HFF-Myc (cell line): ENCODE measurements at regions not wholly inside any gene's neighbourhood (a gene's known extent, or its start where the extent isn't known, plus 50 kb on each side); places are given as distances from the start of the nearest gene placed in this dataset.

Experiments used
- DNase-seq: peaks from one replicate; pipeline ENCODE4 v3.0.0-alpha.2; 2011; ENCODE audit warnings: low read depth; ENCODE audit errors: extremely low read depth
- H3K4me3 ChIP-seq: replicated peaks from 2 replicates; pipeline ENCODE4 v1.5.1; 2011; ENCODE audit warnings: low read depth, mild to moderate bottlenecking, control low read depth, low read length
- TF ChIP-seq, protein P1 (sequence below): IDR thresholded peaks from 2 replicates; pipeline ENCODE4 v1.5.1; 2012; ENCODE audit warnings: mild to moderate bottlenecking, low read depth, low read length, control low read depth; ENCODE audit errors: missing control alignments

DNA sequence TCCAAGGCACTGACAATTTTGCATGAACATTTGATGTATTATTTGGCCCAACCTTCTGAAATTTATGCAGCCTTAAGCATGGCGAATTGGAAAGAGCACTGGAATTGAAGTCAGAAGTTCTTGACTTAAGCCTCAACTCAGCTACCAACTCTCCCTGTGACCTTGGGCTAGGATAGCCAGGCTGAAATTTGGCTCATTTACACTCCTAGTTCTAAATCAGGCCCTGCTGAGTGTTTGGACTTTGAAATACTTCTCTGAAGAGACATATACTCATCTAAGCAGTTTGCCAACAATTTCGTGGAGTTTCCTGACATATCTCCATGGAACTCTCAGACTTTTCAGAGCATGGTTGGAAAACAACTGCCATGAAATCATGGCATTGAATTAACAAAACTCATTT is 489.6 kb upstream of the PIK3C3 start:
- TF ChIP-seq, protein P1, sequence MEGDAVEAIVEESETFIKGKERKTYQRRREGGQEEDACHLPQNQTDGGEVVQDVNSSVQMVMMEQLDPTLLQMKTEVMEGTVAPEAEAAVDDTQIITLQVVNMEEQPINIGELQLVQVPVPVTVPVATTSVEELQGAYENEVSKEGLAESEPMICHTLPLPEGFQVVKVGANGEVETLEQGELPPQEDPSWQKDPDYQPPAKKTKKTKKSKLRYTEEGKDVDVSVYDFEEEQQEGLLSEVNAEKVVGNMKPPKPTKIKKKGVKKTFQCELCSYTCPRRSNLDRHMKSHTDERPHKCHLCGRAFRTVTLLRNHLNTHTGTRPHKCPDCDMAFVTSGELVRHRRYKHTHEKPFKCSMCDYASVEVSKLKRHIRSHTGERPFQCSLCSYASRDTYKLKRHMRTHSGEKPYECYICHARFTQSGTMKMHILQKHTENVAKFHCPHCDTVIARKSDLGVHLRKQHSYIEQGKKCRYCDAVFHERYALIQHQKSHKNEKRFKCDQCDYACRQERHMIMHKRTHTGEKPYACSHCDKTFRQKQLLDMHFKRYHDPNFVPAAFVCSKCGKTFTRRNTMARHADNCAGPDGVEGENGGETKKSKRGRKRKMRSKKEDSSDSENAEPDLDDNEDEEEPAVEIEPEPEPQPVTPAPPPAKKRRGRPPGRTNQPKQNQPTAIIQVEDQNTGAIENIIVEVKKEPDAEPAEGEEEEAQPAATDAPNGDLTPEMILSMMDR, result no peak

DNA sequence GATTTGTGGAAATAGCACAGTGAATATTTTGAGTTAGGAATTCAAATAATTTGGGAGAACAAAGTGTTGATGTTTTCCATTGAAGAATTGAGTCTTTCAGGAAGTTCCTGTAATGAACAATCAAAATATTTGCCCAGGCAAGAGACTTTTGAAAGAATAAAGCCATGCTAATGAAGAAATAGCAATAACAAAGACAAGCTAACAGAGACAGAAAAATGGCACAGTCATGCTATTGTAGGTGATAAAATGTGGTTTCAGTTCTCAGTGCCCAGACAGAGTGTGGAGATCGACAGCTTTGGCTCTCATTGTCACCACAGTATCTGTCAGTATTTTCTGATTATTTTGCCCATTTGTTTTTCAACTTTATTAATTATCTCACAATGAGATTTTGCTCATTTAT is 490.8 kb upstream of the PIK3C3 start:
- no peak for DNase-seq
- TF ChIP-seq, protein P1, result no peak
- no peak overlapping the region for H3K4me3 ChIP-seq

More for the DNA sequence above, 489.6 kb upstream of the PIK3C3 start:
- no peak for DNase-seq
- H3K4me3 ChIP-seq, result no peak overlapping the region

DNA sequence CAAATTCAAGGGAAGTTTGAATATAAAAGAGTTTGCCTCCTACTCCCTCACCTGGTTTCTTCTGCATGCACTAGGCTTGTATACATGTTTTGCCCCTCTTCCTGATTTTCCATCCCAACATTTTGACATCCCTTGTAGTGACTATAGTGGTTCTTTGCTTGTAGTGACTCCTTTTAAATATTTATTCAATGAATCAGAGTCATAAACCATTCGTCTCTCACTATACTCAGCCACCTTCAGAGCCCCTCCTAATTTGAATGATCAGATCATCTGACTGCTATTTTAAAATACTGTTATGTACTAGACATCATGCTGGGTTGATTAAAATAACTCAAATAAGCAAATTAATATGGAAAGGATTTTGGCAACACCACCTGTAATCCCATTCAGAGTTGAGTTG is 492.1 kb upstream of the PIK3C3 start:
- no peak for DNase-seq
- TF ChIP-seq, protein P1, result no peak
- no peak overlapping the region for H3K4me3 ChIP-seq

- no peak overlapping the region for H3K4me3 ChIP-seq
- TF ChIP-seq, protein P1, result no peak
- DNase-seq, result no peak
These were observed 493.9 kb upstream of the PIK3C3 start for GRCh38 chr18:41461114-41461513.

- TF ChIP-seq, protein P1, result no peak
- DNase-seq, result no peak
- H3K4me3 ChIP-seq, result no peak overlapping the region
These were observed 495.4 kb upstream of the PIK3C3 start for GRCh38 chr18:41459656-41460055.

DNA sequence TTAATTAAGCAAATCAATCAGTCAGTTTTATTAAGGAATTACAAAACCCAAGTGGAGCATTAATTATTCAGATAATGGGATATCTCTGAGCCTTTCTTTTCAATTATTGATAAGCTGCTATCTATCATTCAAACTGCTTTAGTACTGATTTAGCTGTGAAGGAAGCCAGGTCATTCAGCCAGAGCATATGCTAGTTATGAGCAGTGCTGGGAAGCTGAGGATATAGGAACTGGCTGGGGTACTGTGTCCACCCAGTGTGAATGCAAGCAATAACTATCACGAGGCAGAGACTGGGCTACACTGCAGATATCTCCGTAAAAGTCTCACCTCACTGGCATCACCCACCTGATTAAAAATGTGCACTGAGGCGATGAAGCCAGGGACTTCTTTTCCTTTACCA is 496.7 kb upstream of the PIK3C3 start:
- TF ChIP-seq, protein P1, result no peak
- no peak for DNase-seq
- no peak overlapping the region for H3K4me3 ChIP-seq

- TF ChIP-seq, protein P1, result no peak
- DNase-seq, result no peak
- no peak overlapping the region for H3K4me3 ChIP-seq
These were observed 497.2 kb upstream of the PIK3C3 start for GRCh38 chr18:41457765-41458326.
